HG02870 (cell line): ENCODE measurements at regions not wholly inside any gene's neighbourhood (a gene's known extent, or its start where the extent isn't known, plus 50 kb on each side); places are given as distances from the start of the nearest gene placed in this dataset.

Source experiments
- ATAC-seq: cut with Tn5 transposase; IDR thresholded peaks from one replicate; pipeline ENCODE4 v1.9.1; 2021; ENCODE audit warnings: mild to moderate bottlenecking, moderate library complexity; ENCODE audit not compliant: unreplicated experiment

DNA sequence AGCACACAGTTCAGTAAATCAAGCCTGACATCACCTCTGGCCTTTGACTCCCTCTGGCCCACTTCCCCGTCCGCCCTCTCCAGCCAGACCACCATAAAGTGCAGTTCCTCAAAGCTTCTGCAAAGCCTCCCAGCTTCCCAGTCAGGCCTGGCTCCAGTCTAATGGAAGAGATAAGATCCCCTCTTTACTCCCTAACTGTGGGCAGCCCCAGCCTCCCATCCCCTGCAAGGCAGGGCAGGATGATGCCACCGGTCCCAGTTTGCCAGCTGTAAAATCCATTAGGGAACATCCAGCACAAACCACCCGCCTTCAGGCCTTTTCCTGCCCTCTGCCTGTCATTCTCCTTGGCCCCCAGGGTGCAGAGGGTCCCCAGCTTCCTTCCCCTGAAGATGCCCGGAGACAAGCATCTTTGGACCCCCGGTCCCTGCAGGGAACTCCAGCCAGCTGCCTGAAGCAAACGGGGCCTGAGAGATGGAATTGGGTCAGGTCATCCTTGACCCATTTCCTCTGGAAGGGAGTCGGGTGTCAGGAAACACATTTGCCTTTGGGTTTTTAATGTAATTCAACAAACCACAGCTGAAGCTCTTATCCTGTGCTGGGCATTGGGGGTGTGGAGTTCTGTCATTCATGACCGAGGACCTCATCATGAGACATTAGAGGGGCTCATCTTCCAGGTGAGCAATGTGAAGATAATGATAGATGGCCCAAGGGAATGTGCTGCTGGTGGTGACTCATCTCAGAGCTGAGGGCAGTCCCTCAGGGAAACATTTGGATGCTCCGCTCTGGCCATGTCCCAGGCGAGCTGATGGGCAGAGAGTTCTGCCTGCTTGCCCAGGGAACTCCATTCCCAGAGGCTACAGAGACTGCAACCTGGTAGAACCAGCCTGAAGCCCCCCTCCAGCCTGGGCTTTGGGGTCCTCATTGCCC lies 93.8 kb upstream of the CLMN start:
- ATAC-seq = no peak

DNA sequence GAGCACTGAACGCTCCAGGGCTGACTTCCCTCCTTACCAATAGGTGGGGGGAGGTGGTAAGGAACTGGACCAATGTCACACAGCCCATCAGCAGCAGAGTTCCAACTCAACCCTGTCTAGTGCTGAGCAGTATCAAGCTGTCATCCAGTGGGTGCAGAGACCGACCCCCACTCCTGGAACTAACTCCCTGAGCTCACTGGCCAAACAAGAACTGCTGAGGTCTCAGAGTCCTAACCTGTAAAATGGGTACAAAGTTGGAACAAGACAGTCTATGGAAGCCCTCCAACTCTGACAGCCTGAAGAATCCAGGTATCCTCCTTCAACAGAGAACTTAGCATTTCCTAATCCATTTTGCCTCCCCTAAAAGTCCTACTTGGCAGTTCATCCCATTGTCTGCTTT lies 91.1 kb upstream of the CLMN start:
- no peak for ATAC-seq

DNA sequence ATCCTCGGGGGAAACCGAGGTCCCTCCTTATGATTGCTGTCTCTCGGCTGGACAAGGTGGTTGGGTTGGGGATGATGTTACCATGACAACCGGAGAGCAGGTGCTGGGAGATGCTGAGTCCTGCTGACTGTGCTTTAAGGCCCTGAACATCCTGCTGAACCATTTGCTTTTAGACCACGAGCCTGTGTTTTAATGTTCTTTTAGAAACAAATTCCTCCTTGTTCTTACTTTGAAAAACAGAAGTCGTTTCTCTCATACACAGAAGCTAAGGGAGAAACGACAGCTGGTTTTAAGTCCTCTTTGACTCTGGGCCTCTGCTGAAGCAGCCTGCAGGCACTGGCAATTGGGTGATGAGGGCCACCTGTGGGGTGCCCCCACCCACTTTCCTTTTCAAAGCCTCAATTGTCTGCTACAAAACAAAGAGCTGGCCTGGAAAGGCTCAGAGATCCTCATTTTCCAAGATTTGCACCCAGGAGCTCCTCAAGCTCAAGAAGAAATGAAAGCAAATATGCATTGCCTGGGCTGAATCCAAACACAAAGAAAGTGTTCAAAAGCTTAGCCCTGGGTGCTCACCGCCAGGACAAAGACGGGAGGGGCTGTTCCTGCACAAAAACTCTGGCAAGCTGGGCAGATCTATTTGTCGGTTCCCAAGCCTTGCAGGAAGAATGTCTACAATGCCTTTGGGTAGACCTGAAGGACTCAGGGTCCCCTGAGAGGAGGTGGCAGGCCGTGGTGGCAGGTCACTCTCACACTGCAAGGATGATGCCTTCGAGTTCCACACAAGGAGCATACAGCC lies 90.0 kb upstream of the CLMN start:
- ATAC-seq = no peak

GRCh38 chr14:95408731-95409476 lies 89.2 kb upstream of the CLMN start:
- ATAC-seq = no peak

DNA sequence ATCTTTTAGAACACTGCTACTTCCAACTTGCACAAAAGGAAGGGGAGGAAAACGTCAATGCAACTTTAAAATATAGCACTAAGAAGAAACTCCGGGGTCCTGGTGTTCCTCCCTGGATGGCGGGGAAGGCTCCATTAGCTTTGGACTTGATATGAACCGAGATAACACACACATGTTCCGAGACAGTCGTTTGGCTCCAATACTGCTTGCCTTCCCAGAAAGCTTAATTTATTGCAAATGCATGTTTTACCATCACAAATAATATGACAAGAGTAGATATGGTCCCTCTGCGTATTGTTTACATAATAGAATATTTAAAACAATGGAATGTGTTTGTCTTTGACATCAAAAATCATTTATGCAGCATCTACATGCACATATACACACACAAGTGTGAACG lies 87.6 kb upstream of the CLMN start:
- ATAC-seq = no peak

- no peak for ATAC-seq
Measured at GRCh38 chr14:95406756-95407277, 87.1 kb upstream of the CLMN start.

DNA sequence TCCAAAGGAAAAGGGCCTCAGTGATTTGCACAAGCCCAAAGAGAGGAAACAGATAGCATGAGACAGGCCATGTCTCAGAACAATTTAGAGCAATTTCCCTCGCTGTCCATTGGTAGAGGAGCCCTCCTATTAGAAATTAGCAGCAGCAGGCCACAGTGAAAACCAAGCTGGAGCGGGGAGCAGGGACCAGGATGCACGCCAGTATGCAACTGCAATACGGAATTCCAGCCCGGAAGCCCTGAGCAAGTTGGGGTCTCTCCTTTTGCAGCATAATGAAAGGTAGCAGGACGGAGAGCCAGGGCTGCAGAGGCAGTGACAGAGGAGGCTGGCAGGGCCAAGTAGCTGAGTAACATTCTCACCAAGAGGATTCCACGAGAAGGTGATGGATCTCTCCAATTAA lies 84.9 kb upstream of the CLMN start:
- ATAC-seq = no peak

DNA sequence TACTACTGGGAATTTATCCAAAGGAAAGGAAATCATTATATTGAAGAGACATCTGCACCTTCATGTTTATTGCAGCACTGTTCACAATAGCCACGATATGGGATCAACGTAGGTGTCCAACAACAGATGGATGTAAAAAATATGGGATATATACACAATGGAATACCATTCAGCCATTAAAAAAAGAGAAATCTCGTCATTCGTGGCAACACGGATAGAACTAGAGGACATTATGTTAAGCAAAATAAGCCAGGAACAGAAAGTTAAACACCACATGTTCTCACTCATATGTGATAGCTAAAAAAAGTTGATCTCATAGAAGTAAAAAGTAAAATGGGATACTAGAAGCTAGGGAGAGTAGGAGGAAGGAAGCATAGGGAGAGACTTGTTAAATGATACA lies 82.9 kb upstream of the CLMN start:
- ATAC-seq = no peak

DNA sequence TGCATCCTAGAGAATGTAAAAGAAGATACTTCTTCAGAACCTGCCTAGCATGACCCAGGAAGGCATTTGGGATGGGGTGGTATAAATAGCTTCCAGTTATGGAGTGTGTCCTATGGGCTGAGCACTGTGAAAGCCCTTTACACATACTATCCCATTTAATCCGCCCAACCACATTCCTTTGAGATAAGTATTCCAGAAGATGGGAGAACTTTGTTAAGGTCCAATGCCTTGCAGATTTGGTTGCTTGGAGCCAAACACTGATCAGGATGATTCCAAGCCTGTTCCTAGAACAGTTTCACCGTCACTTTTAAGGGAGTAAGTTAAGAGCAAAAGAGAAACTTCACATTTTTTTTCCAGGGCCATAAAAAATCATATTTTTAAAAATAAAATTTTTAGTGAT lies 82.5 kb upstream of the CLMN start:
- ATAC-seq = no peak

DNA sequence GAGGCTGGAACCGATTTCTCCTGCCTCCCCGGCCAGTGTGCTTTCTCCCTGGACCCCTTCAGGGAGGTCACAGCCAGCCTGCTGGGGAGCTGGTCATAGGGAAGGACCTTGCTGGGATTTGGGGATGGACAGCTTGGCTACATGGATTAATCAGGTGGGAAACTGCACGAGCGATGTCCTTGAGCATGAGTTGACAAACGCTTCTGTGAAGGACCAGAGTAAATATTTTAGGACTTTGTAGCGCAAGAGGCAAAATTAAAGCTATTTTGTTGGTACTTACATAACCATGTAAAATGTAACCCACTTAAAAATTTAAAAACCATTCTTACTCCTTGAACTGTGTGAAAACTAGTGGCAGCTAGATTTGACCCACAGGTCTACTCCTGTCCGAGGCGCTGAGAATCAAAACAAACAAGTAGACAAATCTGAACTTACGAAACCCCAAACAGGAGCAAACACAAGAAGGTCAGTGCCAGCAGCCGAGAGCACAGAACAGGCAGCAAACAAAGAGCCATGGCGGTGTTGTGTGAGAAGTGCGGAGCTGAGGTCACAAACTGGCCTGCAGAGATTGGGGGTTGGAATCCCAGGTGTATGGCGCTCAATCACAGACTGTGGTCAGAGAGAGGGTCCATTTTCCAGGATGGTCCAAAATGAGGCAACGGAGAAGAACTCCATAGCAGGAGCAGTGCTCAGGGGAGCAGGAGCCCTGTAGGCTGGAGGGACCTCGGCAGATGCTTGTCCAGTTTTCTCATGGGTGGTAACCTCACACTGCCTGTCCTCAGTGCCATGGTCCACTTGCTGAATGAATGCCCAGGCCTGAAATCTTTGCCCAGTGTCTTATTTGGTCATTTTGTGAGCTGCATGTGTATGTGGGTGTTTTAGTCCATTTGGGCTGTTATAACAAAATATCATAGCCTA lies 79.2 kb upstream of the CLMN start:
- ATAC-seq = no peak

- no peak for ATAC-seq
Measured at GRCh38 chr14:95397325-95397724, 77.6 kb upstream of the CLMN start.

DNA sequence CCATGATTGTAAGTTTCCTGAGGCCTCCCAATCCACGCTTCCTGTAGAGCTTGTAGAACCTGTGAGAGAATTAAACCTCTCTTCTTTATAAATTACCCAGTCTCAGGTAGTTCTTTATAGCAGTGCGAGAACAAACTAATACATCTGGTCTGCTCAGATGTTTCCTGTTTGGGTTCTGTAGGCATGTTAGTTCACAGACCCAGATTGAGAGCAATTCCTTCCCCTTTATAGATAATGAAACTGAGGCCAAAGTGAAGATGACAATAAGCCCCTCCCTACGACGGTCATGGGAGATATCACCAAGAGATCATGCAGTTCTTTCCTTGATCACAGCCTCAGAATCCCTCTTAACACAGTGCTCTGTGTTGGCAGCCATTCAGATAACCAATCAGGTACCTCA lies 76.5 kb upstream of the CLMN start:
- no peak for ATAC-seq

GRCh38 chr14:95395098-95395737 lies 75.5 kb upstream of the CLMN start:
- ATAC-seq = no peak

- no peak for ATAC-seq
Measured at GRCh38 chr14:95394297-95395097, 74.8 kb upstream of the CLMN start.

DNA sequence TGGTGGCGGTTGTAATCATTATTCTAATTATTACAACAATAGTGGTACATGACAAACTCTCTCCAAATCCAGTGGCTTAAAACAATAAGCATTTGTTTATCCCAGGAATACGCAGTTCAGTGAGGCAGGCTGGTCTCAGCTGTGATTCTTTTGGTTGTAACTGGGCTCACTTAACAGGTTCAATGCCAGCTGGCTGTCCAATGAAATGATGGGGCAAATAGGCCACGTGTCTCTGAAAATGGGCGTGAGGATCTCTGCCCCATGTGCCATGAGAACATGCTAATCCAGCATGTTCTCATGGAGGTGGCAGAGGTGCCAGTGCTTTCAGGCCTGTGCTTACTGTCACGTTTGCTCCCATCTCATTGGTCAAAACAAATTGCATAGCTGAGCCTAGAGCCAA lies 73.1 kb upstream of the CLMN start:
- no peak for ATAC-seq

GRCh38 chr14:95391331-95391730 lies 71.6 kb upstream of the CLMN start:
- no peak for ATAC-seq

DNA sequence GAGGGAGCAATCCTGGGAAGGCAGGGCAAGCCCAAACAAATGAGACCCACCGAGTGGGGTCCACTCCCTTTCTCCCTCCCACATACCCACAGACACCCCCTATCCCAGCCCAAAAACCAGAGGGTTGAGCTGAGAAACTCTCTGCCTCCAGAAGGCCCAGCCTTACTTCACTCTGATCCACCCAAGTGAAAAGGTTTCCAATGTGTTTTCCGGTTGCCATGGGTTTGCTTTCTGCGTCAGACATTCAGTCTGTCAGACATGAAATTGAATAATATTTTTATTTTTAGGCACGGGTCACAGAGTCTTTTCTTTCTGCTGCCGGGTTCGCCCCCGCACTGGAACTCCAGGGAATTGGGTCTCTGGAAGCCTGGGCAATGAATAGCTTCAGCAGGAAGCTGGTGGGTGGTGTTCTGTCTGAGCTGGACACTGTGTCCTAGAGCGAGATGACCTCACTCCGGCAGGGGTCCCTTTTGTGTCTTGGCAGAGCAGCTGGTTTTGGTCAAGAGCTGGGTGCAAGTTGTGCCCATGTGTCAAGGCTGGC lies 69.8 kb upstream of the CLMN start:
- no peak for ATAC-seq

DNA sequence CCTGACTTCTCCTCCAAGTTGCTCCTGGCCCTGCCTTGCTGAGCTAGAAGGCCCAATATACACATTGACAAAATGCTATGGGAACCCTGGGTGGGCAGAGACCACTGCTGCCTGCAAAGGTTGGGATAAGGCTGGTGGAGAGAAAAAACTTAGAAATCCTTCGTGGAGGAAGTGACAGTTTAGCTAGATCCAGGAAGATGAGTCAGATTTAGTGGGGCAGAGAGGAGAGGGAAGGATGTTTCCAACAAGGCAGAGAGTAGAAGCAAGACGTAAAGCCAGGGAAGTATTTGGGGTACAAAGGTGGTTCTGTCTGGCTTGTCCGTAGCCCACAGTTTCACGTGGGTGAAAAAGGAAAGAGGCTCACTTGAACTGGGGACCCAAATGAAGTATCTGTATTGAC lies 69.0 kb upstream of the CLMN start:
- ATAC-seq = no peak
